Ascending aorta (tissue), 2 donors: ENCODE measurements at regions not wholly inside any gene's neighbourhood (a gene's known extent, or its start where the extent isn't known, plus 50 kb on each side); places are given as distances from the start of the nearest gene placed in this dataset.

Source experiments
- DNase-seq, 2 donors: peaks; one replicate each; pipeline ENCODE4 v3.0.0-alpha.2; 2019; ENCODE audit warnings: low spot score in 2 of 2
- H3K27ac ChIP-seq, 2 donors: fragments of 200-600 bp; sonication (generic); one replicate each; pipeline ENCODE4 v1.5.1; 2016 to 2017; ENCODE audit warnings: mild to moderate bottlenecking in 1 of 2
- H3K27me3 ChIP-seq: fragments of 200-600 bp; sonication (generic); one replicate; pipeline ENCODE4 v1.5.1; 2017
- H3K36me3 ChIP-seq, 2 donors: fragments of 200-600 bp; sonication (generic); one replicate each; pipeline ENCODE4 v1.5.1; 2016
- H3K4me1 ChIP-seq, 2 donors: fragments of 200-600 bp; sonication (generic); one replicate each; pipeline ENCODE4 v1.5.1; 2016 to 2017; ENCODE audit warnings: mild to moderate bottlenecking in 1 of 2
- H3K4me3 ChIP-seq, 2 donors: fragments of 200-600 bp; sonication (generic); one replicate each; pipeline ENCODE4 v1.5.1; 2016 to 2017; ENCODE audit warnings: mild to moderate bottlenecking in 1 of 2
- H3K9me3 ChIP-seq, 2 donors: fragments of 200-600 bp; sonication (generic); one replicate each; pipeline ENCODE4 v1.5.1; 2016
- intact Hi-C: fragments of 100-400 bp; cut with DNase I; formaldehyde crosslinking; loops from one replicate; pipeline ENCODE4 v1.15.1; 2023
- TF ChIP-seq, protein P1 (sequence below), 3 experiments: fragments of 200-600 bp in 2 of 3; fragments of 450-650 bp in 1 of 3; sonication (generic) in 2 of 3; IDR thresholded peaks; one replicate each; pipeline ENCODE4 v1.5.1; 2016 to 2019; ENCODE audit warnings: antibody characterized with exemption in 3 of 3, mild to moderate bottlenecking in 1 of 3, moderate library complexity in 1 of 3

DNA sequence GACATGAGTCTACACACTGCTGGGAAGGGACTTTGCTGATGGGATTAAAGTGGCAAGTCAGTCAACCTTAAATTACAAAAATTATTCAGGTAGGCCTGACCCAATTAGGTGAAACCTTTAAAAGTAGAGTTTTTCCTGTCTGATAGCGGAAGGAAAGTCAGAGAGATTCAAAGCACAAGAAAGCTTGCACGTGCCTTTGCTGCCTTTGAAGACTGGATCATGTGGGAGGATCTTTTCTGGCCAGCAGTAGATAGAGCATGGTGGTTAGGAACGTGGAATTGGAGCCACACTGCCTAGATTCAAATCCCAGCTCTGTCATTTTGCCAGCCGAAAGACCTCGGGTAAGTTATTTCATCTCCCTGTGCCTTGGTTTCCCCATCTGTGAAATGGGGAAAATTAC is 265.8 kb upstream of the PROK2 start:
- DNase-seq = no peak
- H3K9me3 ChIP-seq = no peaks in the 10 kb centered on the region
- H3K27ac ChIP-seq = no peak overlapping the region
- H3K27me3 ChIP-seq = no peaks in the 10 kb centered on the region
- no peaks in the 10 kb centered on the region for H3K4me1 ChIP-seq
- H3K4me3 ChIP-seq = no peak overlapping the region
- no peaks in the 10 kb centered on the region for H3K36me3 ChIP-seq
- intact Hi-C loops = no loop called here
- TF ChIP-seq, protein P1, sequence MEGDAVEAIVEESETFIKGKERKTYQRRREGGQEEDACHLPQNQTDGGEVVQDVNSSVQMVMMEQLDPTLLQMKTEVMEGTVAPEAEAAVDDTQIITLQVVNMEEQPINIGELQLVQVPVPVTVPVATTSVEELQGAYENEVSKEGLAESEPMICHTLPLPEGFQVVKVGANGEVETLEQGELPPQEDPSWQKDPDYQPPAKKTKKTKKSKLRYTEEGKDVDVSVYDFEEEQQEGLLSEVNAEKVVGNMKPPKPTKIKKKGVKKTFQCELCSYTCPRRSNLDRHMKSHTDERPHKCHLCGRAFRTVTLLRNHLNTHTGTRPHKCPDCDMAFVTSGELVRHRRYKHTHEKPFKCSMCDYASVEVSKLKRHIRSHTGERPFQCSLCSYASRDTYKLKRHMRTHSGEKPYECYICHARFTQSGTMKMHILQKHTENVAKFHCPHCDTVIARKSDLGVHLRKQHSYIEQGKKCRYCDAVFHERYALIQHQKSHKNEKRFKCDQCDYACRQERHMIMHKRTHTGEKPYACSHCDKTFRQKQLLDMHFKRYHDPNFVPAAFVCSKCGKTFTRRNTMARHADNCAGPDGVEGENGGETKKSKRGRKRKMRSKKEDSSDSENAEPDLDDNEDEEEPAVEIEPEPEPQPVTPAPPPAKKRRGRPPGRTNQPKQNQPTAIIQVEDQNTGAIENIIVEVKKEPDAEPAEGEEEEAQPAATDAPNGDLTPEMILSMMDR (IDR thresholded peaks at IDR 0.05) = no peak

DNA sequence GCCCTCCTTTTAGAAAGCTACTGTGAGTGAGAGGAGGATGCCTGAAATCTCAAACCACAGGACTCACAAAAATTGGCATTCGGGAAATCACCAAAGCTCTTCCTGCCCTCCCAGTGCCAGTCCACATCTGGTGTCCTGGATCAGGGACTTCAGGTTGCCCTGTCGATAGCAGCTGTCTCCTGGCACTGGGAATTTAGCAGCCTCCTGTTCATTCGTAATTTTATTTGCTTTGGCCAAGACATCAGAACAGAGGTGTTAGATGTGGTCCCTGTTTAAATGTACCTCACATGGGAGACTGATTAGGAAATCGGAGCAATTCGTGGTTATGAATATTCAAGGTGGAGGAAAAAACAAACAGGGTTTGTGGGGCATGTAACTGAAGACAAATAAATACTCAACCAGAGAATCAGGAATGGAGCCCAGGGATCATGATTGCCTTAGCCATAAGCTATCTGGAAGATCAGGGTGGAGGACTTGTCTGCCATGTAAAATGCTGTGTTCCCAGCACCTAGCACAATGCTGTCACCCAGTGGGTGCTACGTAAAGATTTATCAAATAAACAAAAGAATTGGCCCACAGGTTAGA is 265.2 kb upstream of the PROK2 start:
- DNase-seq = no peak
- H3K27me3 ChIP-seq = no peaks in the 10 kb centered on the region
- H3K27ac ChIP-seq = no peak overlapping the region
- TF ChIP-seq, protein P1 (IDR thresholded peaks at IDR 0.05) = no peak
- intact Hi-C loops = no loop called here
- no peak overlapping the region for H3K4me3 ChIP-seq
- H3K4me1 ChIP-seq = no peaks in the 10 kb centered on the region
- no peaks in the 10 kb centered on the region for H3K9me3 ChIP-seq
- H3K36me3 ChIP-seq = no peaks in the 10 kb centered on the region

DNA sequence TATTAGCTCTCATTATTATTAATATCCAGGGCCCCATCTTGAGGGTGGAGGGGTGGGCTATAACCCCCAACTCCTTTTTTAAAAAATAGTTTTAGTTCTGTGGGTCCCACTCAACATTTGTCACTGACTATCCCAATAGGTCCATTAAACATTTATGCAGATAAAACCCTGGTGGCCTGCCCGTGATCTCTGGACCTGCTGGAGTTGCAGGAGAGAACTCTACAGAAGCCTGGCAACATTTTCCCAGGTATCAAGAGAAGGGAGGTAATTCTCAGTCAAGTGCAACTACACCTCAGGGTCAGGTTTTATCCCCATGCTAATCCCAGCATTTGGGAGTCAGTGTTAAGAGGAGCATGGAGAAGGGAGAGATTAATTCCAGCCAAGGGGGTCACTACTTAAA is 264.4 kb upstream of the PROK2 start:
- Histone ChIP-seq H3K36me3 (no peaks in the 10 kb centered on the region), H3K4me3 (no peak overlapping the region), H3K27me3 (no peaks in the 10 kb centered on the region), H3K27ac (no peak overlapping the region), H3K4me1 (no peaks in the 10 kb centered on the region), H3K9me3 (no peaks in the 10 kb centered on the region)
- TF ChIP-seq, protein P1 (IDR thresholded peaks at IDR 0.05) = no peak
- no peak for DNase-seq
- intact Hi-C loops = loop anchor here (10.0 kb wide), 1 partner anchor 406 kb away; no protein-coding TSS in a partner anchor

DNA sequence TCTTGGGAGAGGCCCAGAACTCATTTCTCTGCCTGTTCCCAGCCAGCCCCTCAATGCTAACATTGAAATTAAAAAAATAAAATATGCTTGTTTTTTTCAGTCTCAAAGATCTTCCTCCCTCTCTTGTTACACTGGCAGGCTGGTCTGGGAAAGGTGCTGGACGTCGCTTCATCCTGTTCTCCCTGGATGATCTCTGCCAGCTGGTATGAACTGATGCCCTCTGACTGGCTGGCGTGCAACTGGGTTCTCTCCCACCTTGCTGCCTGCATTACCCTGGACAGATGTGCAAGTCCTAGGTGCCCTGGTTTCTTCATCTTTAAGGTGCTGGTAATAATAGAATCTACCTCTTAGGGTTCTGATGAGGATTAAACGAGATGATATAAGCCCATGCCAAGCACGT is 263.9 kb upstream of the PROK2 start:
- Histone ChIP-seq H3K27ac (no peak overlapping the region), H3K27me3 (no peaks in the 10 kb centered on the region)
- intact Hi-C loops = loop anchor here (10.0 kb wide), 1 partner anchor 406 kb away; no protein-coding TSS in a partner anchor

DNA sequence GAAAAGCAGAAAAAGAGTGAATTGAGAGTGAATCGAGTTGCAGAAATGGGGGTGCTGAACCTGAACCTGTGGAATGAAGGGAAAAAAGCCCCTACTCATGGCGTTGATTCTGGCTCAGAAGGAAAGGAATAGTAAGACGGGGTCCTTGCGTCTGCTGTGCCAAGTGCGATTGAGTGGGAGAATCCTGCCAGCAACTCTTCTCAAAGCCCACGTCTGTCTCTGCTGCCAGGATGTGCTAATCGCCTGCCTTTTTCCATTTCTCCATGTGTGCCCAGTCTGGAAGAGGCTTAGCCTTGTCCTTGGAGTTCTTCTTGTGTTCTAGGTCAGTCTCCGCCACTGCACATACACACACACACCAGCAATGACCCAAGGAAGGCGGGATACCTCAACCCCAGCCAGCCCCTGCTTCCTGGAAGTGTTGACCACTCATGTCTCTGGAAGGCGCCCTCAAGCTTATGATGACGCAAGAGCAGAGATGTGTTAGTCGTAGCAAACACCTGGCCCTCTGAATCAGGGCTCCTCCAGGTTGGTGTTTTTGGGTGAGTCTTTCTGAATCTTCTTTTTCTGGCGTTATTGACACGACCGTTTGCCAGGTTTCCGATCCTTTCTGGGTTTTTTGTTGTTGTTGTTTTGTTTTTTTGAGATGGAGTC is 262.4 kb upstream of the PROK2 start:
- TF ChIP-seq, protein P1 (IDR thresholded peaks at IDR 0.05) = no peak
- Histone ChIP-seq H3K4me1 (peaks cover 0 to 3% of the 10 kb centered on the region in 2 donors), H3K27ac (no peak overlapping the region), H3K9me3 (no peaks in the 10 kb centered on the region), H3K4me3 (no peak overlapping the region), H3K36me3 (no peaks in the 10 kb centered on the region), H3K27me3 (no peaks in the 10 kb centered on the region)
- intact Hi-C loops = loop anchor here (10.0 kb wide), 1 partner anchor 407 kb away; no protein-coding TSS in a partner anchor
- DNase-seq = no peak

More for the DNA sequence above, 263.9 kb upstream of the PROK2 start:
- Histone ChIP-seq H3K4me1 (no peaks in the 10 kb centered on the region), H3K36me3 (no peaks in the 10 kb centered on the region), H3K4me3 (no peak overlapping the region), H3K9me3 (no peaks in the 10 kb centered on the region)
- no peak for DNase-seq
- TF ChIP-seq, protein P1 (IDR thresholded peaks at IDR 0.05) = no peak
